ENCODE measurements at regions not wholly inside any gene's neighbourhood (a gene's known extent, or its start where the extent isn't known, plus 50 kb on each side); places are given as distances from the start of the nearest gene placed in this dataset.

DNA sequence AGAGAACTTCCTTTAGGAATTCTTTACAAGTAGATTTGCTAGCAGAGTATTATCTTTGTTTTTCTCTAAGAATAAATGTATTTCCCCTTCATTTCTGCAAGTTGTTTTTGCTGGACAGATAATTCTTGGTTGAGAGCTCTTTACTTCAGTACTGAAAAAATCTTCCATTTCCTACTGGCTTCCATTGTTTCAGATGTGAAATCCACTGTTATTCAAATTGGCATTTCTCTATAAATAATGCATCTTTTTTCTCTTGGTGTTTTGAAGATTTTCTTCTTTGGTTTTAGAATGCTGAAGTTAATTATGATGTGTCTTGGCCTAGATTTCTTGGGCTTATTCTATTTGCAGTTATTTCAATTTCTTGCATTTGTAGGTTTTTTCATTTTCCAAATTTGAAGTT lies 270.0 kb upstream of the GYPC start:
- H3K9ac ChIP-seq (ENCODE audit: low read depth in 1 of 2, low read length in 2 of 2): no peak overlapping the region
- no peak for DNase-seq (ENCODE audit: low spot score)

DNA sequence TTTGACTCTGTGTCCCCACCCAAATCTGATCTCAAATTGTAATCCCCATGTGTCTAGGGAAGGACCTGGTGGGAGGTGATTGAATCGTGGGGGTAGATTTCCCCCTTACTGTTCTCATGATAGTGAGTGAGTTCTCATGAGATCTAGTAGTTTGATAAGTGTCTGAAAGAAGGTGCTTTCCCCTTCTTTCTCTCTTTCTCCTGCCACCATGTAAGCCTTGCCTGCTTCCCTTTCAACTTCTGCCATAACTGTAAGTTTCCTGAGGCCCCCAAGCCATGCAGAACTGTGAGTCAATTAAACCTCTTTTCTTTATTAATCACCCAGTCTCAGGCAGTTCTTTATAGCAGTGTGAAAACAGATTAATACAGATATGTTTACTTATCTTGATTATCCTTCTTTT lies 266.5 kb upstream of the GYPC start:
- no peak for DNase-seq (ENCODE audit: low spot score)
- Histone ChIP-seq H3K9ac (ENCODE audit: low read depth in 1 of 2, low read length in 2 of 2) (no peak overlapping the region), H3K9me3 (ENCODE audit: control insufficient read depth in 4 of 4, low read length in 3 of 4) (no peaks in the 10 kb centered on the region), H3K4me3 (ENCODE audit: low read depth in 1 of 3, low read length in 3 of 3) (no peak overlapping the region), H3K27ac (ENCODE audit: low read depth in 1 of 2, low read length in 2 of 2) (no peak overlapping the region), H3K36me3 (ENCODE audit: control insufficient read depth in 4 of 4, insufficient read depth in 3 of 4, low read depth in 1 of 4, low read length in 3 of 4) (no peaks in the 10 kb centered on the region), H3K4me1 (ENCODE audit: control insufficient read depth in 4 of 4, insufficient read depth in 4 of 4, low read length in 3 of 4) (peaks cover 0 to 2% (median 0%) of the 10 kb centered on the region in 4 donors), H3K27me3 (ENCODE audit: control insufficient read depth in 4 of 4, insufficient read depth in 4 of 4, low read length in 3 of 4) (no peaks in the 10 kb centered on the region)
- TF ChIP-seq EGR1 (IDR thresholded peaks at IDR 0.05; ENCODE audit: low read depth in 2 of 2) (no peak), SP1 (IDR thresholded peaks at IDR 0.05) (no peak), FOXA1 (IDR thresholded peaks at IDR 0.05) (no peak), TAF1 (conservative IDR thresholded peaks at IDR 0.05) (no peak)
- TF ChIP-seq, protein P1, sequence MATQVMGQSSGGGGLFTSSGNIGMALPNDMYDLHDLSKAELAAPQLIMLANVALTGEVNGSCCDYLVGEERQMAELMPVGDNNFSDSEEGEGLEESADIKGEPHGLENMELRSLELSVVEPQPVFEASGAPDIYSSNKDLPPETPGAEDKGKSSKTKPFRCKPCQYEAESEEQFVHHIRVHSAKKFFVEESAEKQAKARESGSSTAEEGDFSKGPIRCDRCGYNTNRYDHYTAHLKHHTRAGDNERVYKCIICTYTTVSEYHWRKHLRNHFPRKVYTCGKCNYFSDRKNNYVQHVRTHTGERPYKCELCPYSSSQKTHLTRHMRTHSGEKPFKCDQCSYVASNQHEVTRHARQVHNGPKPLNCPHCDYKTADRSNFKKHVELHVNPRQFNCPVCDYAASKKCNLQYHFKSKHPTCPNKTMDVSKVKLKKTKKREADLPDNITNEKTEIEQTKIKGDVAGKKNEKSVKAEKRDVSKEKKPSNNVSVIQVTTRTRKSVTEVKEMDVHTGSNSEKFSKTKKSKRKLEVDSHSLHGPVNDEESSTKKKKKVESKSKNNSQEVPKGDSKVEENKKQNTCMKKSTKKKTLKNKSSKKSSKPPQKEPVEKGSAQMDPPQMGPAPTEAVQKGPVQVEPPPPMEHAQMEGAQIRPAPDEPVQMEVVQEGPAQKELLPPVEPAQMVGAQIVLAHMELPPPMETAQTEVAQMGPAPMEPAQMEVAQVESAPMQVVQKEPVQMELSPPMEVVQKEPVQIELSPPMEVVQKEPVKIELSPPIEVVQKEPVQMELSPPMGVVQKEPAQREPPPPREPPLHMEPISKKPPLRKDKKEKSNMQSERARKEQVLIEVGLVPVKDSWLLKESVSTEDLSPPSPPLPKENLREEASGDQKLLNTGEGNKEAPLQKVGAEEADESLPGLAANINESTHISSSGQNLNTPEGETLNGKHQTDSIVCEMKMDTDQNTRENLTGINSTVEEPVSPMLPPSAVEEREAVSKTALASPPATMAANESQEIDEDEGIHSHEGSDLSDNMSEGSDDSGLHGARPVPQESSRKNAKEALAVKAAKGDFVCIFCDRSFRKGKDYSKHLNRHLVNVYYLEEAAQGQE (IDR thresholded peaks at IDR 0.05): no peak
- WGBS: 51% methylated on average over 1 of the region's 1 CpG

More for the DNA sequence above, 270.0 kb upstream of the GYPC start:
- Histone ChIP-seq H3K27ac (ENCODE audit: low read depth in 1 of 2, low read length in 2 of 2) (no peak overlapping the region), H3K4me1 (ENCODE audit: control insufficient read depth in 4 of 4, insufficient read depth in 4 of 4, low read length in 3 of 4) (peaks cover 0 to 2% (median 0%) of the 10 kb centered on the region in 4 donors), H3K27me3 (ENCODE audit: control insufficient read depth in 4 of 4, insufficient read depth in 4 of 4, low read length in 3 of 4) (no peaks in the 10 kb centered on the region), H3K36me3 (ENCODE audit: control insufficient read depth in 4 of 4, insufficient read depth in 3 of 4, low read depth in 1 of 4, low read length in 3 of 4) (no peaks in the 10 kb centered on the region), H3K4me3 (ENCODE audit: low read depth in 1 of 3, low read length in 3 of 3) (no peak overlapping the region), H3K9me3 (ENCODE audit: control insufficient read depth in 4 of 4, low read length in 3 of 4) (no peaks in the 10 kb centered on the region)
- TF ChIP-seq SP1 (IDR thresholded peaks at IDR 0.05) (no peak), YY1 (IDR thresholded peaks at IDR 0.05) (no peak), TAF1 (conservative IDR thresholded peaks at IDR 0.05) (no peak), FOXA1 (IDR thresholded peaks at IDR 0.05) (no peak), HNF4G (IDR thresholded peaks at IDR 0.05) (no peak), GABPA (IDR thresholded peaks at IDR 0.05 in 1 of 2, conservative IDR thresholded peaks at IDR 0.05 in 1 of 2) (no peak), NR2F2 (IDR thresholded peaks at IDR 0.05) (no peak), HNF4A (conservative IDR thresholded peaks at IDR 0.05) (no peak), FOXA2 (IDR thresholded peaks at IDR 0.05) (no peak), JUND (IDR thresholded peaks at IDR 0.05) (no peak), EGR1 (IDR thresholded peaks at IDR 0.05; ENCODE audit: low read depth in 2 of 2) (no peak), RAD21 (IDR thresholded peaks at IDR 0.05) (no peak), RXRA (IDR thresholded peaks at IDR 0.05) (no peak)
- TF ChIP-seq, protein P2, sequence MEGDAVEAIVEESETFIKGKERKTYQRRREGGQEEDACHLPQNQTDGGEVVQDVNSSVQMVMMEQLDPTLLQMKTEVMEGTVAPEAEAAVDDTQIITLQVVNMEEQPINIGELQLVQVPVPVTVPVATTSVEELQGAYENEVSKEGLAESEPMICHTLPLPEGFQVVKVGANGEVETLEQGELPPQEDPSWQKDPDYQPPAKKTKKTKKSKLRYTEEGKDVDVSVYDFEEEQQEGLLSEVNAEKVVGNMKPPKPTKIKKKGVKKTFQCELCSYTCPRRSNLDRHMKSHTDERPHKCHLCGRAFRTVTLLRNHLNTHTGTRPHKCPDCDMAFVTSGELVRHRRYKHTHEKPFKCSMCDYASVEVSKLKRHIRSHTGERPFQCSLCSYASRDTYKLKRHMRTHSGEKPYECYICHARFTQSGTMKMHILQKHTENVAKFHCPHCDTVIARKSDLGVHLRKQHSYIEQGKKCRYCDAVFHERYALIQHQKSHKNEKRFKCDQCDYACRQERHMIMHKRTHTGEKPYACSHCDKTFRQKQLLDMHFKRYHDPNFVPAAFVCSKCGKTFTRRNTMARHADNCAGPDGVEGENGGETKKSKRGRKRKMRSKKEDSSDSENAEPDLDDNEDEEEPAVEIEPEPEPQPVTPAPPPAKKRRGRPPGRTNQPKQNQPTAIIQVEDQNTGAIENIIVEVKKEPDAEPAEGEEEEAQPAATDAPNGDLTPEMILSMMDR (IDR thresholded peaks at IDR 0.05; ENCODE audit: low read depth, low read length, missing input control): no peak
- TF ChIP-seq, protein P3, sequence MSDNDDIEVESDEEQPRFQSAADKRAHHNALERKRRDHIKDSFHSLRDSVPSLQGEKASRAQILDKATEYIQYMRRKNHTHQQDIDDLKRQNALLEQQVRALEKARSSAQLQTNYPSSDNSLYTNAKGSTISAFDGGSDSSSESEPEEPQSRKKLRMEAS (IDR thresholded peaks at IDR 0.05): no peak
- TF ChIP-seq, protein P4, sequence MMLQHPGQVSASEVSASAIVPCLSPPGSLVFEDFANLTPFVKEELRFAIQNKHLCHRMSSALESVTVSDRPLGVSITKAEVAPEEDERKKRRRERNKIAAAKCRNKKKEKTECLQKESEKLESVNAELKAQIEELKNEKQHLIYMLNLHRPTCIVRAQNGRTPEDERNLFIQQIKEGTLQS (IDR thresholded peaks at IDR 0.05): no peak
- TF ChIP-seq, protein P1 (IDR thresholded peaks at IDR 0.05): no peak
- TF ChIP-seq, protein P5, sequence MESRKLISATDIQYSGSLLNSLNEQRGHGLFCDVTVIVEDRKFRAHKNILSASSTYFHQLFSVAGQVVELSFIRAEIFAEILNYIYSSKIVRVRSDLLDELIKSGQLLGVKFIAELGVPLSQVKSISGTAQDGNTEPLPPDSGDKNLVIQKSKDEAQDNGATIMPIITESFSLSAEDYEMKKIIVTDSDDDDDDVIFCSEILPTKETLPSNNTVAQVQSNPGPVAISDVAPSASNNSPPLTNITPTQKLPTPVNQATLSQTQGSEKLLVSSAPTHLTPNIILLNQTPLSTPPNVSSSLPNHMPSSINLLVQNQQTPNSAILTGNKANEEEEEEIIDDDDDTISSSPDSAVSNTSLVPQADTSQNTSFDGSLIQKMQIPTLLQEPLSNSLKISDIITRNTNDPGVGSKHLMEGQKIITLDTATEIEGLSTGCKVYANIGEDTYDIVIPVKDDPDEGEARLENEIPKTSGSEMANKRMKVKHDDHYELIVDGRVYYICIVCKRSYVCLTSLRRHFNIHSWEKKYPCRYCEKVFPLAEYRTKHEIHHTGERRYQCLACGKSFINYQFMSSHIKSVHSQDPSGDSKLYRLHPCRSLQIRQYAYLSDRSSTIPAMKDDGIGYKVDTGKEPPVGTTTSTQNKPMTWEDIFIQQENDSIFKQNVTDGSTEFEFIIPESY (IDR thresholded peaks at IDR 0.05): no peak
